Endothelial cell of umbilical vein (primary cell): ENCODE measurements at regions not wholly inside any gene's neighbourhood (a gene's known extent, or its start where the extent isn't known, plus 50 kb on each side); places are given as distances from the start of the nearest gene placed in this dataset.

Source experiments
- BruUV-seq: library from RNA; stranded (reverse); fragments of 400-500 nt; replicated peaks from 2 replicates; lab custom pipeline; 2021; lab: Mats Ljungman, UMichigan
- CTCF ChIA-PET: fragments of 300-600, 350-600 bp; sonication (Branson Sonifier 250); formaldehyde crosslinking; loops from one replicate; lab custom pipeline; 2021; ENCODE audit warnings: antibody characterized with exemption, inconsistent platforms; lab: Charles Lee
- POLR2A ChIA-PET: fragments of 300-600, 350-600 bp; sonication (Branson Sonifier 250); formaldehyde crosslinking; loops from one replicate; lab custom pipeline; 2021; ENCODE audit warnings: antibody characterized with exemption, inconsistent platforms; lab: Charles Lee
- DNase-seq: peaks from one replicate; pipeline ENCODE4 v3.0.0-alpha.2; 2011; ENCODE audit warnings: low read depth, low spot score
- FAIRE-seq: peaks from 2 replicates; lab custom pipeline; 2011; peaks lifted over from hg19 to GRCh38; lab: Jason Lieb, UNC
- H2AFZ ChIP-seq: 2 replicates; pipeline ENCODE4 v1.6.0; 2012; ENCODE audit warnings: low read depth, low read length, control low read depth, inconsistent platforms
- H3K27ac ChIP-seq: 2 replicates; pipeline ENCODE4 v1.5.1; 2011; ENCODE audit warnings: low read depth, mild to moderate bottlenecking, control low read depth, low read length, moderate library complexity; ENCODE audit not compliant: insufficient read depth
- H3K27me3 ChIP-seq, 2 experiments: 2 replicates each; pipeline versions ENCODE4 v1.6.0 to v1.6.1; 2011; ENCODE audit warnings: low read length in 2 of 2, mixed read lengths in 1 of 2; ENCODE audit not compliant: control insufficient read depth in 2 of 2, insufficient read depth in 2 of 2
- H3K36me3 ChIP-seq, 2 experiments: 2 replicates in 1 of 2; 3 replicates in 1 of 2; pipeline ENCODE4 v1.5.1; 2011; ENCODE audit warnings: low read length in 2 of 2, mild to moderate bottlenecking in 1 of 2, moderate library complexity in 1 of 2; ENCODE audit not compliant: control insufficient read depth in 2 of 2, insufficient read depth in 2 of 2; ENCODE audit errors: extremely low read depth in 1 of 2
- H3K4me1 ChIP-seq: 3 replicates; pipeline ENCODE4 v1.5.1; 2011; ENCODE audit warnings: mild to moderate bottlenecking, low read length; ENCODE audit not compliant: control insufficient read depth, insufficient read depth; ENCODE audit errors: extremely low read depth
- H3K4me2 ChIP-seq: 2 replicates; pipeline ENCODE4 v1.6.1; 2011; ENCODE audit warnings: low read length, control low read depth, mixed read lengths; ENCODE audit not compliant: insufficient read depth
- H3K4me3 ChIP-seq, 3 experiments: fragments of 200-600 bp in 1 of 3; sonication (generic), shearing (Covaris generic) in 1 of 3; replicated peaks in 1 of 3; 2 replicates each; pipeline ENCODE4 v1.5.1; 2011 to 2016; ENCODE audit warnings: control low read depth in 3 of 3, low read length in 3 of 3, mild to moderate bottlenecking in 2 of 3, inconsistent platforms in 1 of 3, low read depth in 1 of 3, moderate library complexity in 1 of 3; ENCODE audit not compliant: insufficient read depth in 1 of 3
- H3K79me2 ChIP-seq: 2 replicates; pipeline ENCODE4 v1.6.0; 2012; ENCODE audit warnings: low read length, inconsistent platforms; ENCODE audit not compliant: control insufficient read depth, insufficient read depth
- H3K9ac ChIP-seq: replicated peaks from 2 replicates; pipeline ENCODE3; 2011; ENCODE audit warnings: low read length, control low read depth; ENCODE audit not compliant: insufficient read depth; ENCODE audit errors: extremely low read depth
- H3K9me1 ChIP-seq: replicated peaks from 3 replicates; pipeline ENCODE4 v1.6.0; 2011; ENCODE audit warnings: mild to moderate bottlenecking, low read length; ENCODE audit not compliant: control insufficient read depth, insufficient read depth; ENCODE audit errors: extremely low read depth
- H3K9me3 ChIP-seq: replicated peaks from 2 replicates; pipeline ENCODE4 v1.5.1; 2012; ENCODE audit warnings: low read length, inconsistent platforms; ENCODE audit not compliant: control insufficient read depth, insufficient read depth
- H4K20me1 ChIP-seq: replicated peaks from 2 replicates; pipeline ENCODE3; 2011; ENCODE audit warnings: mild to moderate bottlenecking, low read length; ENCODE audit not compliant: control insufficient read depth, insufficient read depth; ENCODE audit errors: extremely low read depth
- EZH2 ChIP-seq: IDR thresholded peaks from 2 replicates; pipeline ENCODE4 v1.6.1; 2012; ENCODE audit warnings: borderline replicate concordance, low read depth, mild to moderate bottlenecking, moderate library complexity, low read length, inconsistent platforms; ENCODE audit not compliant: severe bottlenecking
- FOS ChIP-seq: IDR thresholded peaks from 2 replicates; pipeline ENCODE4 v1.6.1; 2011; ENCODE audit warnings: mild to moderate bottlenecking, low read length, moderate library complexity, borderline replicate concordance; ENCODE audit not compliant: insufficient read depth
- GATA2 ChIP-seq: IDR thresholded peaks from 2 replicates; pipeline ENCODE4 v1.7.0; 2011; ENCODE audit warnings: low read depth, mild to moderate bottlenecking, moderate library complexity, mixed read lengths, low read length; ENCODE audit not compliant: insufficient read length, insufficient read depth
- JUN ChIP-seq: IDR thresholded peaks from 2 replicates; pipeline ENCODE4 v1.6.1; 2011; ENCODE audit warnings: borderline replicate concordance, low read depth; ENCODE audit not compliant: insufficient read length, insufficient read depth
- MYC ChIP-seq: IDR thresholded peaks from one replicate; pipeline ENCODE4 v1.6.1; 2011; ENCODE audit warnings: mild to moderate bottlenecking, low read depth, low read length
- POLR2A ChIP-seq: IDR thresholded peaks from 2 replicates; pipeline ENCODE4 v1.6.1; 2012; ENCODE audit warnings: low read depth, mild to moderate bottlenecking, control low read depth, low read length
- POLR2AphosphoS5 ChIP-seq: IDR thresholded peaks from 2 replicates; pipeline ENCODE4 v1.6.1; 2012; ENCODE audit warnings: low read depth, mild to moderate bottlenecking, control low read depth, low read length, moderate library complexity; ENCODE audit not compliant: insufficient read depth
- dilution Hi-C: fragments of 300-500 bp; cut with MboI; formaldehyde crosslinking; loops from one replicate; pipeline ENCODE4 v1.15.0; 2019; ENCODE audit warnings: low sequenced_read_pairs; ENCODE audit not compliant: extremely low pct_ligation_motif_present
- intact Hi-C: fragments of 100-400 bp; cut with micrococcal nuclease; formaldehyde crosslinking; loops from one replicate; pipeline ENCODE4 v1.10.0; 2022
- TF ChIP-seq, protein P1 (sequence below): IDR thresholded peaks from 2 replicates; pipeline ENCODE4 v1.6.1; 2011; ENCODE audit not compliant: insufficient read depth, insufficient read length
- TF ChIP-seq, protein P2 (sequence below), 2 donors: IDR thresholded peaks; 1 replicate in 1 of 2; 2 replicates in 1 of 2; pipeline ENCODE4 v1.5.1; 2011; ENCODE audit warnings: low read length in 2 of 2, mild to moderate bottlenecking in 2 of 2, moderate library complexity in 2 of 2, control low read depth in 1 of 2, inconsistent platforms in 1 of 2, low read depth in 1 of 2; ENCODE audit not compliant: insufficient read depth in 1 of 2; ENCODE audit errors: extremely low read depth in 1 of 2

DNA sequence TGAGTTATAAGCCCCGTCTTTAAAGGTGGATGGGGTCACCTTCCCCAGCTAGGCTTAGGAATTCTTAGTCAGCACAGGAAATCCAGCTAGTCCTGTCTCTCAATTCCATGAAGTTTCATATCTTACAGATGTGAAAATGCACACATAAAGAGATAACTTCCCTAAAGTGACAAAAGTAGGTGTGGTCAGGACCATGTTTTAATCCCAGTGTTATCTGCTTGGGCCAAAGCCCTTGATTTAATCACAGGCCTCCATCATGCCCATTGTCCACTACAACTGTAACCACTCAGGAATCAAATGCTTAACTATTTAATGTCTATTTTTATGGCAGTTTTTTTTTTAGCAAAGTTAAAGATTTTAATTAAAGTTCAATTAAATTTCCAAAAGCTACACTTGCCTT is 194.4 kb upstream of the BTG1 start:
- Histone ChIP-seq H4K20me1 (no peaks in the 10 kb centered on the region), H3K9ac (no peak overlapping the region), H3K4me2 (no peak overlapping the region), H3K9me3 (no peaks in the 10 kb centered on the region), H3K27me3 (no peaks in the 10 kb centered on the region), H3K4me1 (peaks cover 9% of the 10 kb centered on the region), H3K27ac (no peak overlapping the region), H3K79me2 (no peaks in the 10 kb centered on the region), H3K4me3 (no peak overlapping the region), H3K36me3 (no peaks in the 10 kb centered on the region), H2AFZ (no peak overlapping the region), H3K9me1 (no peaks in the 10 kb centered on the region)
- dilution Hi-C loops (no loop called here), intact Hi-C loops (no loop called here)
- POLR2A ChIA-PET, result no interaction called here
- no TSS peak for BruUV-seq
- CTCF ChIA-PET, result interaction anchor here (1.0 to 1.3 kb wide), 2 partner anchors 230 to 958 kb away, joined by 3 to 4 read pairs; no protein-coding TSS in a partner anchor
- FAIRE-seq, result no peak
- no peak for DNase-seq
- TF ChIP-seq, protein P1, sequence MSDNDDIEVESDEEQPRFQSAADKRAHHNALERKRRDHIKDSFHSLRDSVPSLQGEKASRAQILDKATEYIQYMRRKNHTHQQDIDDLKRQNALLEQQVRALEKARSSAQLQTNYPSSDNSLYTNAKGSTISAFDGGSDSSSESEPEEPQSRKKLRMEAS, result no peak
- TF ChIP-seq POLR2AphosphoS5 (no peak), FOS (no peak), EZH2 (no peak), GATA2 (no peak), POLR2A (no peak), MYC (no peak), JUN (no peak)
- TF ChIP-seq, protein P2, sequence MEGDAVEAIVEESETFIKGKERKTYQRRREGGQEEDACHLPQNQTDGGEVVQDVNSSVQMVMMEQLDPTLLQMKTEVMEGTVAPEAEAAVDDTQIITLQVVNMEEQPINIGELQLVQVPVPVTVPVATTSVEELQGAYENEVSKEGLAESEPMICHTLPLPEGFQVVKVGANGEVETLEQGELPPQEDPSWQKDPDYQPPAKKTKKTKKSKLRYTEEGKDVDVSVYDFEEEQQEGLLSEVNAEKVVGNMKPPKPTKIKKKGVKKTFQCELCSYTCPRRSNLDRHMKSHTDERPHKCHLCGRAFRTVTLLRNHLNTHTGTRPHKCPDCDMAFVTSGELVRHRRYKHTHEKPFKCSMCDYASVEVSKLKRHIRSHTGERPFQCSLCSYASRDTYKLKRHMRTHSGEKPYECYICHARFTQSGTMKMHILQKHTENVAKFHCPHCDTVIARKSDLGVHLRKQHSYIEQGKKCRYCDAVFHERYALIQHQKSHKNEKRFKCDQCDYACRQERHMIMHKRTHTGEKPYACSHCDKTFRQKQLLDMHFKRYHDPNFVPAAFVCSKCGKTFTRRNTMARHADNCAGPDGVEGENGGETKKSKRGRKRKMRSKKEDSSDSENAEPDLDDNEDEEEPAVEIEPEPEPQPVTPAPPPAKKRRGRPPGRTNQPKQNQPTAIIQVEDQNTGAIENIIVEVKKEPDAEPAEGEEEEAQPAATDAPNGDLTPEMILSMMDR (IDR thresholded peaks at IDR 0.05; ENCODE audit: extremely low read depth in 1 of 2, insufficient read depth in 1 of 2, low read depth in 1 of 2, low read length in 2 of 2), result no peak
